HG02885 (cell line): ENCODE measurements at regions not wholly inside any gene's neighbourhood (a gene's known extent, or its start where the extent isn't known, plus 50 kb on each side); places are given as distances from the start of the nearest gene placed in this dataset.
A peak's percentile ranks its signal among the peaks of the same experiment; 100 is the strongest.

Experiments used
- ATAC-seq: cut with Tn5 transposase; IDR thresholded peaks from one replicate; pipeline ENCODE4 v1.9.1; 2021; ENCODE audit warnings: mild to moderate bottlenecking; ENCODE audit not compliant: unreplicated experiment, poor library complexity

DNA sequence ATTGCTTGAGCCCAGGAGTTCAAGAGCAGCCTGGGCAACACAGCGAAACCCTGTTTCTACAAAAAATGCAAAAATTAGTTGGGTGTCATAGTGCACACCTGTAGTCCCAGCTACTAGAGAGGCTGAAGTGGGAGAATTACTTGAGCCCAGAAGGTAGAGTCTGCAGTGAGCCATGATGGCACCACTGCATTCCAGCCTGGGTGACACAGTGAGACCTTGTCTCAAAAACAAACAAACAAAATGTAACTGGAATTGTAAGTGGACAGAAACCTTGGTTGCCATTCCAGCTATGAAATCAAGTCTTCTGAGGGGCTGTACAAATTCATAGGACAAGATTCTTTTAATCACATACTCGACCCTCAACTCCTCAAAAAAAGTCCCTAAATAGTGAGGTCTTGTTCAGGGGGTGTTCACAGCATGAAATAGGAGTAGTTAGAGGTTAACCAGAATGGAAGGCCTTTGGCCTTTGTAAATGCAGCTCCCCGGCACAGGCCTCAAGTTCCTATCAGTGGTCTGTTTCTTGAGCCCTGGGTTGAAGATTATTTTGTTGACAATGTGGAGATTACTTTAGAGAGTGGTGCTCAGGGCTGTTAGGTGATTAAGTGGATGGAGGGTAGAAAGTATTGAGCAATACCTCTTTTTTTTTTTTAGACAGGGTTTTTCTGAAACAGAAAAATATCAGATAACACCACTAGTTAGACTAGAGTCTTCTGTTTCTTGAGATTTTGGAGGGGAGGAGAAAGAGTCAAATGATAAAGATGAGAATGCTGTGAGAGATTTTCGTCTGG, 138.7 kb upstream of the ZNF648 start:
- no peak for ATAC-seq

- no peak for ATAC-seq
Measured at GRCh38 chr1:182198006-182198605, 136.6 kb upstream of the ZNF648 start.

GRCh38 chr1:182196897-182197870, 135.7 kb upstream of the ZNF648 start:
- no peak for ATAC-seq

DNA sequence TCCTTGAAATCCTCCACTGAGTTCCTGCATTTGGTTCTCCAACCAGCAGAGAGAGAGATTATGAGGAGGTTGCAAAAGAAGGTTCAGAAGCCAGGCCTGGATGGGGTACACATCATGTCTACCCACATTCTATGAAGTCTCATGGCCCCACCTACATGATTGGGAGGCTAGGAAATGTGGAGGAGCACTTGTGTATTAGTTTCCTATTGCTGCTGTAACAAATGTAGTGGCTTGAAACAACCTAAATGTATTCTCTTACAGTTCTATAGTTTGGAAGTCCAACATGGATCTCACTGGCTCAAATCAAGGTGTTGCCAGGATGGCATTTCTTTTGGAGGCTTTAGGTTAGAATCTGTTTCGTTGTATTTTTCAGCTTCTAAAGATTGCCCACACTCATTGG, 134.2 kb upstream of the ZNF648 start:
- ATAC-seq, result no peak

DNA sequence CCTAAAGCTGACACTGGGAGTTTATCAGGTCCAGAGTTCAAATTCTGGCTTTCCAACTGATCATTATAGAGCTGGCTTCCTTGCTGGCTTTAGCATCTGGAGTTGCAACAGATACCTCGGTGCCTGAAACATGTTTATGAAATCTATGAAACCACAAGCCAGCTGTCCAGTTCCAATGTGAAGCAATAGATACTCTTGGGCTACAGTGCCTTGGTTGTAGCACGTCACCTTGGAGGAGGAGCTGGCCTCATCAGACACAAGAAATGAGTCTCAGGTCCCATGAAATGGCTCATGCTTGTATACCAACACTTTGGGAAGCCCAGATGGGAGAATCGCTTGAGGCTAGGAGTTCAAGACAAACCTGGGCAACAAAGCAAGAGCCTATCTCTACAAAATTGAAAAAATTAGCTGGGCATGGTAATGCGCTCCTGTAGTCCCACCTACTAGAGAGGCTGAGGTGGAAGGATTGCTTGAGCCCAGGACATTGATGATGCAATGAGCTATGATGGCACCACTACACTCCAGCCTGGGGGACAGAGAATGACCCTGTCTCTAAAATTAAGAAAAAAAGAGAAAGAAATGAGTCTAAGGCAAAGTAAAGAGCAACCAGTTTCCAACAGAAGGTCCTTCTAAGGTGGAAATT, 132.5 kb upstream of the ZNF648 start:
- no peak for ATAC-seq

GRCh38 chr1:182192966-182193365, 131.5 kb upstream of the ZNF648 start:
- no peak for ATAC-seq

GRCh38 chr1:182192215-182192614, 130.7 kb upstream of the ZNF648 start:
- ATAC-seq, result peak; percentile 41

DNA sequence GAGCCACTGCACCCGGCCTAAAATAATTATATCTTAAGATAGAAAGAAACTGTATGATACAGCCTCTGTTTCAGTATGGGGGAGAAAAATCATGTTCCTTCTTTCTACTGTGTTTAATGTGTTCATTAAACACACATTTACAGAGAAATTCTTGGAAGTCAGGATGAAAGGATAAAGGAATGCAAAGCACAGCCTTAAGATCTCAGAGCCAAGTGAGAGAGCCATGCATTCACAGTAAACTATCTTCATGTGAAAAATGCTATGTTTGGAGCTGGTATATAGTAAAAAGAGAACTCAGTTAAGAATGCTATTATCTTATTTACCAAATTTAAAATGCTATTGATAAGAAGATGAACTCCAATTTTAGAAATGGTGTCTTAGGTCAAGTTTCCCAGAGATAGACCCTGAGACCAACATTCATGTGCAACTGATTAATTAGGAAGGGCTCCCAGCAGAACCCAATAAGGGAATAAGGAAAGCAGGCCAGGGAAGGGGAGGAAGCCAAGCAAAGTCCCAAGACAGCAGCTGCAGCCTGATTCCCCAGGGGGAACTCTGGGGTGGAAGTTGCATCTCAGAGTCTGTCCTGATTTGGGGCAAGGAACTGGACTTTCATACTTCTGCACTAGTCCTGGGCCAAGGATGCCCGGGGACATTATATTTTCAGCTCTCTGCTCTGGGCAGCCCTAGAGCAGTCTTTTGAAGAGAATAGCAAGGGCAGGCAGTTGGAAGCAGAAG, 130.0 kb upstream of the ZNF648 start:
- ATAC-seq, result no peak

DNA sequence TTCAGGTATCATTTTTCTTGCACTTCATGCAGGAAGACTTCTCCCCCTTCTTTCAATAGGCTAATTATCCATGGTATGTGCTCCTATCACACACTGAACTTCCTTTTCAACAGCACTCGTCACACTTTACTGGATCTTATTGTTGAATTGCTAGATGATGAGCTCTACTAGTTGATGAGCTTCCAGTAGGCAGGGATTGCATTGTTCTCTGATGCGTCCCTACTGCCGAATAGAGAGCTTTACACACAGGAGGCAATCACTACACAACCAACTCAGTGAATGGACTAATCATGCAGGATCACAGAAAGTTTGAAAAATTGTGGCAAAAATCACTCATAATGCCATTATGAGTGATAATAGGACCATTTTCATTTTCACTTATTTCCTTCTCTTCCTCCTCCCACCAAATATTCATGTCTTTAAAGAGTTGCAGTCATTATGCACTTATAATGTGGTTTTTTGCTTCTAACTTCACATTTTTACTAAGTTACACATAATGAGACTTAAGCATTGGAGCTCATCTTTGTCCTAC, 128.1 kb upstream of the ZNF648 start:
- no peak for ATAC-seq

- ATAC-seq, result no peak
Measured at GRCh38 chr1:182186757-182187146, 125.2 kb upstream of the ZNF648 start.

DNA sequence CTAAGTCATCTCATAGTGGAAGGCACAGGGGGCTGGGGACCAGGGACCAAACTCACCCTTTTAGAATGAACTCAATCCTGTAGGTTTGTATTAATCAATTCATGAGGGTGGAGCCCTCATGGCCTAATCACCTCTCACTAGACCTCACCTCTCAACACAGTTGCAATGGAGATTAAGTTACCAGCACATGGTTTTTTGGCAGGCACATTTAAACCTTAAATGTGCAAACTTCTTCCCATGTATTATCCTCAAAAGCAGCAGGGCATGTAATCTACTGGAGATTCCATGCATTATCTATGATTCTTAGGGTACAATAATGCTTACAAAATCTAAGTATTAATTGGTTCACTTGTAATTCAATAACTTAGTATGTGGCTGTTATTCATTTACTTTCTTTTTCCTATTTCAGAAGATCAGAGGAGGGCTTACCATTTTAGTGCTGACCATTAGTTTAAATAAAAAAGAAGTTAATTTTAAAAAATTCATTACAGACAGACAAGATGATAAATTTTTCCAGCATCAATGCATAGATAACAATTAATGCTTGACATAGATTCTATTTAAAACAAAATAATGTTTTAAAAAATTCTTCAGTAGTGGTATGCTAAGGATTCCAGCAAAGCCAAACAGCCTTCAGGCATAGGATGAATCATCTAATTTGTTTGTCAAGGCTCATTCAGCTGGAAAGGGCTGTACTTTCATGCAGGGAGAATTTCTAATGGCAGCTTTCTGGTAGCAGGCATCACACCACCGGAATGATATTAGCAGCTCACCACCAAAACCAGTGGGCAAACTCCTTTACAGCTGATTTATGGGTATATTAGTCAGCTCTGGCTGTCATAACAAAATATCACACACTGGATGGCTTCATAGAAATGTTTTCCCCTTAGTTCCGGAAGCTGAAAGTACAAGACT, 124.6 kb upstream of the ZNF648 start:
- ATAC-seq, result no peak

DNA sequence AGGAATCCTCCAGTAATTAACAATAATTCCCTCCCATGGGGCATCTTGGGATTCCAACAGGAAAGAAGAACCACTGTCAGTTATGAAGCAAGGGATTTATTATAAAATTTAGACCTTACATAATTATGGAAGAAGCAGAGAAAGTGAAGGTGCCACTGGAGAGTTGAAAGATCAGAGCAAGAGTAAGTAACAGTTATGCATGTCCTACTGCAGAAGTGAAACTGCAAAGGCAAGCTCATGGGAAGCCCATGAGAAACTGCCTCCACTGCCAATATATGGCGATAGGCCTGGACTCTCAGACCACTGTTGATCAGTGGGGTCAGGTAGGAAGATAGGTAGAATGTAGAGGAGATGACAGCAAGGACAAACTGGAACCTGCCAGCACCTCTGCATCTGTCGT, 123.6 kb upstream of the ZNF648 start:
- no peak for ATAC-seq

DNA sequence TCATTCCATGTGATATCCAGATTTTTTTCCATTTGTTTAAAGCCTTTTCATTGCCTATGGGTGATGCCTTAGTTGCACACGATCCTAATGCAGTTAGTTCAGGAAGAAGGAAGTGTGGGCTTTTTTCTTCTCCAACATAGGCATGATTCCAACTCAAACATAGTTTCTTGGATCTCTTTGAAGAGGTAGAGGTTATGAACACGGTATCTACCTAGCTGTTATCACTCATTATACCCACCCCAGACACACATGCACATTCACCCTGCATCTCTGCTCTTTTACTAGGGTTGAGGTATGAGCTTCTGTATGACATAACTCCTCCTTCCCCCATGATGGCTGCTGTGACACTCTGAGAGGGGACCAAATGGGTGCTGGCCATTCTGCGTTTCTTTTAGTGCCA, 122.1 kb upstream of the ZNF648 start:
- ATAC-seq, result no peak

- ATAC-seq, result no peak
Measured at GRCh38 chr1:182182311-182182710, 120.8 kb upstream of the ZNF648 start.

GRCh38 chr1:182181167-182181572, 119.7 kb upstream of the ZNF648 start:
- ATAC-seq, result no peak

DNA sequence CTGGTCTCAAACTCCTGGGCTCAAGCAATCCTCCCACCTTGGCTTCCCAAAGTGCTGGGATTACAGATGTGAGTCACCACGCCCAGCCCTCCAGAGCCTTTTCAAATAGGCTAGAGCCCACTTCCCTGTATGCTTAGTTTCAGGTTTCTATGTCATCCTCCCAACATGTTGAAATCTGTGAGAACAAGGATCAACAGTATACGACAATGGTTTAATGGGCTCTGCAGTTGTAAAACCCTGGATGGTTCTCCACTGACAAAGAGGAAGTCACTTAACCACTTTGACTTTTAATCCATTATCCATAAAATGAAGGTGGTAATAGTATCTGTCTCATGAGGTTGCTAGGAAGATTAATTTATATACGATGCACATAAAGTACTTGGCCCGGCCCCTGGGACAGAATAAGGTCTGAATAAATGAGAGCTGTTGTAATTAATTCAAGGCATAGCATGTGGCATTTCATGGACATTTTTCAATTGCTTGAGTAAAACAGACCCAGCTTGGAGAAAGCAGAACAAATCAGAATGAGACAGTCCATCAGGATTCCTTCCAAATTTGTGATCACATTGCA, 113.9 kb upstream of the ZNF648 start:
- no peak for ATAC-seq

DNA sequence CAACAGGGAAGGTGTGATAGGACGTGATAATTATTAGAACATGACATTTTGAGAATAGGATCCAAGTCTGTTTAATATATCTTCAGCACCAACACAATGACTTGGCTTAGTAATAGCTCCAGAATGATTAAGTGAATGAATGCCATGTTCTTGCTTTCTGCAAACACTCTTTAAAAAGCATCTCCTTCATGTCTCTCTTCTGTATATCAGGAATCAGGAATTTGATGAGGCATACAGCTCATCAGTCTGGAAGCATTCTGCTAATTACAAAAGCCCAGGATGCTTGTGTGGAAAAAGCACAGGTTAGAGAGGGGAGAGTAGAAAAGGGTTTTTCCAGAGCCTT, 113.0 kb upstream of the ZNF648 start:
- no peak for ATAC-seq

- ATAC-seq, result no peak
Measured at GRCh38 chr1:182173808-182174512, 112.4 kb upstream of the ZNF648 start.
